Suprapubic skin (tissue), 4 donors: ENCODE measurements at regions not wholly inside any gene's neighbourhood (a gene's known extent, or its start where the extent isn't known, plus 50 kb on each side); places are given as distances from the start of the nearest gene placed in this dataset.

Experiments
- DNase-seq, 2 donors: peaks; one replicate each; pipeline ENCODE4 v3.0.0-alpha.2; 2019; ENCODE audit warnings: low spot score in 2 of 2
- H3K27ac ChIP-seq: fragments of 200-600 bp; sonication (generic); one replicate; pipeline ENCODE4 v1.5.1; 2019
- H3K27me3 ChIP-seq: fragments of 200-600 bp; sonication (generic); one replicate; pipeline ENCODE4 v1.5.1; 2019
- H3K36me3 ChIP-seq: fragments of 200-600 bp; sonication (generic); one replicate; pipeline ENCODE4 v1.5.1; 2019
- H3K4me1 ChIP-seq: fragments of 200-600 bp; sonication (generic); one replicate; pipeline ENCODE4 v1.5.1; 2019
- H3K4me3 ChIP-seq: fragments of 200-600 bp; sonication (generic); one replicate; pipeline ENCODE4 v1.5.1; 2019; ENCODE audit warnings: mild to moderate bottlenecking
- H3K9me3 ChIP-seq: fragments of 200-600 bp; sonication (generic); one replicate; pipeline ENCODE4 v1.5.1; 2019
- EP300 ChIP-seq: sonication (generic); formaldehyde crosslinking; IDR thresholded peaks from one replicate; pipeline ENCODE4 v1.6.1; 2017; ENCODE audit warnings: antibody characterized with exemption
- POLR2A ChIP-seq, 2 donors: fragments of 450-650 bp; IDR thresholded peaks; one replicate each; pipeline ENCODE4 v1.6.1; 2017; ENCODE audit warnings: antibody characterized with exemption in 2 of 2, mild to moderate bottlenecking in 2 of 2, moderate library complexity in 2 of 2
- POLR2AphosphoS5 ChIP-seq, 3 donors: sonication (generic); formaldehyde crosslinking; IDR thresholded peaks; one replicate each; pipeline ENCODE4 v1.6.1; 2017; ENCODE audit warnings: antibody characterized with exemption in 3 of 3
- WGBS: methylation state at CpG from one replicate; pipeline ENCODE4 v1.1.5; 2018; 5-methylcytosine and 5-hydroxymethylcytosine counted together
- TF ChIP-seq, protein P1 (sequence below), 2 donors: fragments of 200-600 bp in 1 of 2; fragments of 450-650 bp in 1 of 2; sonication (generic) in 1 of 2; IDR thresholded peaks; one replicate each; pipeline ENCODE4 v1.5.1; 2016 to 2019; ENCODE audit warnings: antibody characterized with exemption in 2 of 2, mild to moderate bottlenecking in 1 of 2, moderate library complexity in 1 of 2

DNA sequence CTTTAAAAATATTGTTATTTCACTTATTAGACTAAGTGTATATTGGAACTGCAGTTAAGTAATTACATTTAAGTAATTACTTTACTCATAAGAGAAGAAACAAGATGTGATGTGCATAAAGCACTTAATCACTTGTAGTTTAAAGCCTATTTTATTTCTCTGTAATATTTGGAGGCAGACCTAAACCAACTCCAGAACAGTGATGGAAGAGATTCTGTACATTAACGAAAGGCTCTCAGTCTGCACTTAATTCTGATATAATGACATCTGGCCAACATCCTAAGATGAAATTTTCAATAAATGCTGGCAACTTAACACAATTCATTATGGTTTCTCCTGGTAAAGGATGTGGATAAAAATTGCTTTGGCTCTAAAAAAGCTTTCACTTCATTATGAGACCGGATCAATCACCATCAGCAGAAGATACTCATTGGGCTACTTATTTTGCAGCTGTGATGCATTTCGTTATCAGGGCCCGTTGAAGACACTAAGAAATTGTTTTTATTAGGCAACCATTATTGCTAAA is 342.6 kb downstream of the C4orf33 start:
- Histone ChIP-seq H3K4me3 (no peak overlapping the region), H3K36me3 (no peaks in the 10 kb centered on the region), H3K9me3 (no peaks in the 10 kb centered on the region), H3K27me3 (no peaks in the 10 kb centered on the region), H3K4me1 (no peaks in the 10 kb centered on the region), H3K27ac (no peak overlapping the region)
- TF ChIP-seq POLR2A (IDR thresholded peaks at IDR 0.05) (no peak), POLR2AphosphoS5 (IDR thresholded peaks at IDR 0.05) (no peak), EP300 (no peak)
- TF ChIP-seq, protein P1, sequence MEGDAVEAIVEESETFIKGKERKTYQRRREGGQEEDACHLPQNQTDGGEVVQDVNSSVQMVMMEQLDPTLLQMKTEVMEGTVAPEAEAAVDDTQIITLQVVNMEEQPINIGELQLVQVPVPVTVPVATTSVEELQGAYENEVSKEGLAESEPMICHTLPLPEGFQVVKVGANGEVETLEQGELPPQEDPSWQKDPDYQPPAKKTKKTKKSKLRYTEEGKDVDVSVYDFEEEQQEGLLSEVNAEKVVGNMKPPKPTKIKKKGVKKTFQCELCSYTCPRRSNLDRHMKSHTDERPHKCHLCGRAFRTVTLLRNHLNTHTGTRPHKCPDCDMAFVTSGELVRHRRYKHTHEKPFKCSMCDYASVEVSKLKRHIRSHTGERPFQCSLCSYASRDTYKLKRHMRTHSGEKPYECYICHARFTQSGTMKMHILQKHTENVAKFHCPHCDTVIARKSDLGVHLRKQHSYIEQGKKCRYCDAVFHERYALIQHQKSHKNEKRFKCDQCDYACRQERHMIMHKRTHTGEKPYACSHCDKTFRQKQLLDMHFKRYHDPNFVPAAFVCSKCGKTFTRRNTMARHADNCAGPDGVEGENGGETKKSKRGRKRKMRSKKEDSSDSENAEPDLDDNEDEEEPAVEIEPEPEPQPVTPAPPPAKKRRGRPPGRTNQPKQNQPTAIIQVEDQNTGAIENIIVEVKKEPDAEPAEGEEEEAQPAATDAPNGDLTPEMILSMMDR (IDR thresholded peaks at IDR 0.05) = no peak
- WGBS = 64% methylated on average over 4 of the region's 4 CpGs
- DNase-seq = no peak

DNA sequence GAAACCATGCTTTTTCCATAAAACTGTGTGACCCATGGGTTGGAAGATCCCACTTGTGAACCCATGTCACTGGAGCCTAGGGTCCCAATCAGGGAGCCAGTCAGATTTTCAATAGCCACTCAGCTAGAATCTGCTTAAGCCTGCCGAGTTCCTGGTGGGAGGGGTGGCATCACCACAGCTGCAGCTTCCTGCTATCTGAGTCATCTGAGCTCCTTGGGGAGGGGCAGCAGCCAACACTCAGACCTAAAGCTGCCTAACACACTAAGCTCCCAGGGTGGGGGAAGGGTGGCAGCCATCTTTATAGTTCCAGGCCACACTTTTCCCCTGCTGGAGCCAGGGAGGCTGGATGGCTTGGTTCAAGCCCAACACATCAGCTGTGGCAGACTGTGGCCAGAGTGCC is 350.1 kb downstream of the C4orf33 start:
- TF ChIP-seq EP300 = no peak
- DNase-seq = no peak
- no peak overlapping the region for H3K4me3 ChIP-seq
- no peaks in the 10 kb centered on the region for H3K27me3 ChIP-seq
- no peaks in the 10 kb centered on the region for H3K4me1 ChIP-seq
- H3K27ac ChIP-seq = no peak overlapping the region
- WGBS = no CpG with 5 or more reads among the region's 1 CpG
- H3K36me3 ChIP-seq = no peaks in the 10 kb centered on the region
- no peaks in the 10 kb centered on the region for H3K9me3 ChIP-seq

DNA sequence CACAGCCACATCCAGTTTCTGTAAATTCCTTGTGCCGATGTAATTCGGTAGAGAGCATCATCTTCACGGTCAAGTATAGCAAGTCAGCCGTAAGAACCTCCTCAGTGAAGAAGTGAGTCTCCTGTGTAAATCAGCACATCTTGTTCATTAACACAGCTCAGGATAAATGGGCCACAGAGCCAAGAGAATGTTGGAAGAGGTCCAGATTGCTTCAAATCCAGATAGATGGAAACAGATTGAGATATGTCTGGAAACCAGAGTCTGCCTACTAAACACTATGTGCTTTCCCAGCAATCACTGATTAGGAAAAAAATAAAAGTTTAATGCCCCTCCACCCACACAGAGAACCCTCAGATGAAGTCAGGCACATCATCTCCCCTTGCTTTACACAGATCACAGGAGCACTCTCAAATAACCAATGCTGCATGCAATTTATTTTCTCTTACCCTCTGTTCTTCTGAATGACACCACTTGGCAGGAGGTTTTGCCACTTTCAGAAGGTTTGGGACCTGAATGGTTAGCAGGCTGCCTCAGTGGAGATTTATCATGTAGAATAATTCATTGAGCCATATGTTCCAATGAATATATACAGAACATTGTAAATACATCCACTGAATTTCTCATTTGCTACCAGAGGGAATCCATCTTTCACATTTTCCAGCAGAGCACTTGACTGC is 357.7 kb downstream of the C4orf33 start:
- no peak overlapping the region for H3K4me3 ChIP-seq
- no peak overlapping the region for H3K27ac ChIP-seq
- H3K9me3 ChIP-seq = no peaks in the 10 kb centered on the region
- no peak for DNase-seq
- TF ChIP-seq EP300 (no peak), POLR2AphosphoS5 (IDR thresholded peaks at IDR 0.05) (no peak), POLR2A (IDR thresholded peaks at IDR 0.05) (no peak)
- TF ChIP-seq, protein P1 (IDR thresholded peaks at IDR 0.05) = no peak
- no peaks in the 10 kb centered on the region for H3K4me1 ChIP-seq
- 42% methylated on average over 4 of the region's 4 CpGs for WGBS
- H3K27me3 ChIP-seq = no peaks in the 10 kb centered on the region
- no peaks in the 10 kb centered on the region for H3K36me3 ChIP-seq

DNA sequence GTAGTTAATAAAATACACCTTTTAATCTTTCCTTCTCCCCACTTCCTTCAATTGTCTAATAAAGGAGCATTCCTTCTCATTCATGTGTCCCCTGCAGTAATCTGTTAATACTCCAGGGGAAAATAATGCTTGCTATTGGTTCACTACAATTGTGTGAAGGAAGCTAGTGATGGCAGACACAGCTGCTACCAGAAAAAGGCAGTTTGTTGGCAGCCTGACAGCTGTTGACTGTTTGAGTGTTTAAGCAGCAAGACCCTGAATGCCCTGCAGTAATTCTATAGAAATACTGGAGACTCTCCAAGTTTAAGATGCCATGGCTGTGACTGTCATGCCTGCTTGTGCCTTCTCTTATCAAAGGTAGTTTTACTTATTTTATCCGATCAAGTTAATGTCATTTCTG is 359.5 kb downstream of the C4orf33 start:
- no peak for TF ChIP-seq POLR2AphosphoS5 (IDR thresholded peaks at IDR 0.05)
- TF ChIP-seq EP300 = no peak
- TF ChIP-seq, protein P1 (IDR thresholded peaks at IDR 0.05) = no peak
- TF ChIP-seq POLR2A (IDR thresholded peaks at IDR 0.05) = no peak

DNA sequence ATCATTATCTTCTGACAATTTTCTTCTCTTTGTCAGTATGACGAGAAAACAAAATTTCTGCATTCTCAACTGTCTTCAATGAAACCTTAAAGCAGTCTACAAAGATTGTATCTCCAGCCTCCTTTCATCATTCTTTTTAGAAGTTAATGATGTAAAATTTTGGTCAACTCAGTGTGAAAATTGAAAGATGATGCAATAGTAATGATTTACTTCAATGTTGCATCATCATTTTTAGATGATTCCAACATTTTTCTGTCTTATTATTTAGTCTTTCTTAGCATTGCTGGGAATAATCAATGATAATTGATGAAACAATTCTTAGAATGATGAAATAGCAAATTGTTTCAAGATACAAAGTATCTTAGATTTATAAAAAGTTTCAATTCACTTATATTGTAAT is 372.7 kb downstream of the C4orf33 start:
- H3K27ac ChIP-seq = no peak overlapping the region
- WGBS = 84% methylated on average over 1 of the region's 1 CpG
- no peaks in the 10 kb centered on the region for H3K36me3 ChIP-seq
- H3K4me3 ChIP-seq = no peak overlapping the region
- H3K4me1 ChIP-seq = no peaks in the 10 kb centered on the region
- H3K27me3 ChIP-seq = no peaks in the 10 kb centered on the region
- no peak for DNase-seq
- TF ChIP-seq EP300 = no peak
- TF ChIP-seq POLR2AphosphoS5 (IDR thresholded peaks at IDR 0.05) = no peak
- no peak for TF ChIP-seq POLR2A (IDR thresholded peaks at IDR 0.05)
- TF ChIP-seq, protein P1 (IDR thresholded peaks at IDR 0.05) = no peak
- no peaks in the 10 kb centered on the region for H3K9me3 ChIP-seq

More for the DNA sequence above, 359.5 kb downstream of the C4orf33 start:
- 44% methylated on average over 1 of the region's 1 CpG for WGBS
- Histone ChIP-seq H3K4me1 (no peaks in the 10 kb centered on the region), H3K9me3 (no peaks in the 10 kb centered on the region), H3K27me3 (no peaks in the 10 kb centered on the region), H3K4me3 (no peak overlapping the region), H3K36me3 (no peaks in the 10 kb centered on the region), H3K27ac (no peak overlapping the region)
- no peak for DNase-seq

DNA sequence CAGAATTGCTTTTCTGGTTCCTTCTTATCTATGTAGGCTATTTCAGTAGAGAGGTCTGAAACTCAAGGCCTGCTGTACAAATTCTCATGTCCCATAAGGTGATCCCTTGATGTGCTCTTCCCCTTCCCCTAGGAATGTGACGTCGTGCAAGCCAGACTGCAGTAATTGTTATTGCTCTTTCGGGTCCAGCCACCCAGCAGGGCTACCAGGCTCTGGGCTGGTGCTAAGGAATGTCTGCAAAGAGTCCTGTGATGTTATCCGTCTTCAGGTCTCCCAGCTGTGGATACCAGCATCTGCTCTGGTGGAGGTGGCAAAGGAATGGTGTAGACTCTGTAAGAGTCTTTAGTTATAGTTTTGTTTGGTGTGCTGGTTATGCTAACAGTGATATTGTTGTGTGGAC is 378.7 kb downstream of the C4orf33 start:
- Histone ChIP-seq H3K27me3 (no peaks in the 10 kb centered on the region), H3K9me3 (peaks cover 6% of the 10 kb centered on the region), H3K36me3 (no peaks in the 10 kb centered on the region), H3K4me1 (no peaks in the 10 kb centered on the region), H3K27ac (no peak overlapping the region), H3K4me3 (no peak overlapping the region)
- 81% methylated on average over 4 of the region's 4 CpGs for WGBS
- DNase-seq = no peak
- TF ChIP-seq POLR2A (IDR thresholded peaks at IDR 0.05) = no peak
